Nephron (organoid): ENCODE measurements at regions not wholly inside any gene's neighbourhood (a gene's known extent, or its start where the extent isn't known, plus 50 kb on each side); places are given as distances from the start of the nearest gene placed in this dataset.

ENCODE experiments used
- H3K27ac Mint-ChIP-seq, 3 experiments: 2 replicates each; pipeline ENCODE4 v1.8.0; 2020; ENCODE audit warnings: mixed read lengths in 3 of 3, mild to moderate bottlenecking in 2 of 3, moderate library complexity in 1 of 3
- H3K27me3 Mint-ChIP-seq: 2 replicates; pipeline ENCODE4 v1.8.0; 2021; ENCODE audit warnings: low read depth, mild to moderate bottlenecking, moderate library complexity, mixed read lengths
- H3K36me3 Mint-ChIP-seq: 2 replicates; pipeline ENCODE4 v1.8.0; 2020; ENCODE audit warnings: low read depth, mixed read lengths
- H3K4me1 Mint-ChIP-seq: 2 replicates; pipeline ENCODE4 v1.8.0; 2020; ENCODE audit warnings: mixed read lengths
- H3K4me3 Mint-ChIP-seq, 3 experiments: 2 replicates each; pipeline ENCODE4 v1.8.0; 2020; ENCODE audit warnings: mild to moderate bottlenecking in 3 of 3, mixed read lengths in 3 of 3, moderate library complexity in 2 of 3
- H3K9me3 Mint-ChIP-seq: 2 replicates; pipeline ENCODE4 v1.8.0; 2020; ENCODE audit warnings: mixed read lengths
- TF ChIP-seq, protein P1 (sequence below), 3 experiments: fragments of 200-600 bp; sonication (generic); IDR thresholded peaks; one replicate each; pipeline ENCODE4 v1.5.0; 2021; ENCODE audit warnings: antibody characterized with exemption in 3 of 3; ENCODE audit not compliant: unreplicated experiment in 3 of 3

DNA sequence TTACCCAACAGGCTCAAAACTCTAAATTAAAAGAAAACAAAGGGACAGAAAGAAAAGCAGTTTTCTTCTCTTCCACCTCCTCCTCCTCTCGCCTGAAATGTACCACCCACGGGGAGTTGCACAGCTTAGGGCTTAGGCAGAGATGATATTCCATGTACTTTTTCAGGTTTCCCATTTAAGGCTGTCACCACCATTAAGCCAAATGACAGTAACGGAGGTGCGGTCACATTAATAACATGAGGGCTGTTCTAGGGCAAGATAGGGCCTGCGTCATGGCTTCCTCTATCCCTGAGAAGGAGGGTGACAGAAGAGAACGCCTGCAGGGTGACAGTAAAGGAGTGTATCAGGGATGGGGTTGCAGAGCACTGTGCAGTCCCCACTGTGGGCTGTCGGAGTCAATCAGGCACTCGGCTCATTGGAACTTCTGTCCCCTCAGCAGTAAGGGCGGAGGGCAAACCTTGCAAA lies 51.7 kb upstream of the TJP1 start:
- Mint-ChIP-seq H3K27ac (peak overlapping the region; percentile 61 to 94 (median 85)), H3K9me3 (no peaks in the 10 kb centered on the region), H3K36me3 (no peaks in the 10 kb centered on the region), H3K4me3 (no peak overlapping the region), H3K27me3 (peaks cover 16% of the 10 kb centered on the region), H3K4me1 (peaks cover 39% of the 10 kb centered on the region)
- TF ChIP-seq, protein P1, sequence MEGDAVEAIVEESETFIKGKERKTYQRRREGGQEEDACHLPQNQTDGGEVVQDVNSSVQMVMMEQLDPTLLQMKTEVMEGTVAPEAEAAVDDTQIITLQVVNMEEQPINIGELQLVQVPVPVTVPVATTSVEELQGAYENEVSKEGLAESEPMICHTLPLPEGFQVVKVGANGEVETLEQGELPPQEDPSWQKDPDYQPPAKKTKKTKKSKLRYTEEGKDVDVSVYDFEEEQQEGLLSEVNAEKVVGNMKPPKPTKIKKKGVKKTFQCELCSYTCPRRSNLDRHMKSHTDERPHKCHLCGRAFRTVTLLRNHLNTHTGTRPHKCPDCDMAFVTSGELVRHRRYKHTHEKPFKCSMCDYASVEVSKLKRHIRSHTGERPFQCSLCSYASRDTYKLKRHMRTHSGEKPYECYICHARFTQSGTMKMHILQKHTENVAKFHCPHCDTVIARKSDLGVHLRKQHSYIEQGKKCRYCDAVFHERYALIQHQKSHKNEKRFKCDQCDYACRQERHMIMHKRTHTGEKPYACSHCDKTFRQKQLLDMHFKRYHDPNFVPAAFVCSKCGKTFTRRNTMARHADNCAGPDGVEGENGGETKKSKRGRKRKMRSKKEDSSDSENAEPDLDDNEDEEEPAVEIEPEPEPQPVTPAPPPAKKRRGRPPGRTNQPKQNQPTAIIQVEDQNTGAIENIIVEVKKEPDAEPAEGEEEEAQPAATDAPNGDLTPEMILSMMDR (IDR thresholded peaks at IDR 0.05; ENCODE audit: unreplicated experiment in 3 of 3), result no peak

DNA sequence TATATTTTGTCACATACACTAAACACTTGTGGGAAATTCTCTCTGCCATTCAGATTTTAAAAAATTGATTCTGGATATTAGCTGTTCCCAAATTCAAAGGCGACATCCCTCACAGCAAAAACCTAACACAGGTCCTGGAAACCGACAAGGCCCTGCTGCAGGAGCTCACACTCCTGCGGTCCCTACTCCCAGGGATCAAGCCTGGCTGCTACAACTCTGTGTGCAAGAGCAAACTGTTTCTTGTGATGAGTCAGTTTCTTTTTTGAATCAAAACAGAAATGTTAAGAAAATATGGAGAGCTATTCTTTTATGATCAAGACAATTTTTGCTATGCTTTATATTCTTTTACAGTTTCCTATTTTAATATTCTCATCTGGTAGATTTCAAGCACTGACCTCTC lies 51.0 kb upstream of the TJP1 start:
- no peaks in the 10 kb centered on the region for H3K36me3 Mint-ChIP-seq
- H3K4me1 Mint-ChIP-seq, result peaks cover 47% of the 10 kb centered on the region
- H3K27ac Mint-ChIP-seq, result peak overlapping the region; percentile 61 to 94 (median 85)
- TF ChIP-seq, protein P1 (IDR thresholded peaks at IDR 0.05; ENCODE audit: unreplicated experiment in 3 of 3), result no peak
- no peaks in the 10 kb centered on the region for H3K9me3 Mint-ChIP-seq
- no peak overlapping the region for H3K4me3 Mint-ChIP-seq
- peaks cover 16% of the 10 kb centered on the region for H3K27me3 Mint-ChIP-seq

DNA sequence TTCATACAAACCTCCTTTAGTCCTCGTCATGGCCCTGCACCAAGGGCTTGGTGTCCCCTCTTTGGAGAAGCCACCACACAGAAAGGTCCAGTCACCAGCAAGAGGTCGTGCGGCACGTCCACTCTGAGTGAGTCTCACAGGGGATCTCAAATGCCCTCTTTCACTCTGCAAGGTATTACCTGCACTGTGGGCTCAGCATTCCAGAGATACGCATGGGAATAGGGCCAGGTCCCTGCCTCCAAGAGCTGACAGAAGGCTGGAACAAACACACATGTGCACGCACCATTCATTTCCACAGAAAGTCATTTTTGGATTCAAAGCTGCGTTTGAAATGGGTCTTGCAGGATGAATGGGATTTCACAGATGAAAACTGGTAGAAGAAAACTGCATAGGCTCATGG lies 50.4 kb upstream of the TJP1 start:
- Mint-ChIP-seq H3K36me3 (no peaks in the 10 kb centered on the region), H3K27ac (peak overlapping the region in 1 of 3 experiments; percentile 94), H3K9me3 (no peaks in the 10 kb centered on the region), H3K27me3 (peaks cover 16% of the 10 kb centered on the region), H3K4me3 (no peak overlapping the region), H3K4me1 (peaks cover 49% of the 10 kb centered on the region)
- TF ChIP-seq, protein P1 (IDR thresholded peaks at IDR 0.05; ENCODE audit: unreplicated experiment in 3 of 3), result no peak
